HG03064 (cell line): ENCODE measurements at regions not wholly inside any gene's neighbourhood (a gene's known extent, or its start where the extent isn't known, plus 50 kb on each side); places are given as distances from the start of the nearest gene placed in this dataset.

Experiments used
- ATAC-seq: cut with Tn5 transposase; IDR thresholded peaks from one replicate; pipeline ENCODE4 v1.9.1; 2021; ENCODE audit warnings: low read depth; ENCODE audit not compliant: unreplicated experiment

DNA sequence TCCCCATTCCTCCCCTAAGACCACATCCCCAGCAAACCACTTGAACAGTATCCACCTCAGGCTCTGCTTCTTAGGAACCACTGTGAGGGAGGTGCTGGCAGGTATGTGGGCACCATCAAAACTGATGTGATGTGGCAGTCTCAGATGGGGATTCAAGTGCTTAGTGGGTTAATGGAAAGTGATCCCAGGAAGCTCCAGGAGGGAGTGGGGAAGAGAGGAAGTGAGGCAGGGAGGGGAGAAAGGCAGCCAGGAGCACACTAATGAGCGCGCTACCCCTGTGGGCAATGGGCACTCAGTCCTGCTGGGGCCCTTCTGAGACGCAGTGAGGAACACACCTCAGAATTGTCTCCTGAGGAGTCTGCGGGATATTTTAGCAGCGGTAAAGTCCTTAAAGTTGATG lies 263.1 kb upstream of the MOCS1 start:
- no peak for ATAC-seq

DNA sequence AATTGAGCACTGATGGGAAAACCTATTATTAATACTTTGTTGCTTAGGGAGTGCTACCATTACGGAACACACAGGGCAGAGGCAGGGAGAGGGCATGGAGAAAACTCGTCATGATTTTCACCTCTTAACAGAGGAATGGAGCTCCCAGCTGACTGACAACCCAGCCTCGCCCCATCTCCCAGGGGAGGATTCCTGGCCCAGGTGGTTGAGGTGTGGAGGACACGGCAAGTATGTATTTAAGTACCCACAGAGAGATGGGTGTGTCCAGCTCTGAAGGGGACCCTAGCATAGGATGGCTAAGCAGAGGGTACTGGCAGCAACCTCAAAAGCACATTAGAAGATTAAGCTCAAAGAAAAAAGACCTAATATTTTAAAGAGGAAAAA lies 261.9 kb upstream of the MOCS1 start:
- no peak for ATAC-seq

DNA sequence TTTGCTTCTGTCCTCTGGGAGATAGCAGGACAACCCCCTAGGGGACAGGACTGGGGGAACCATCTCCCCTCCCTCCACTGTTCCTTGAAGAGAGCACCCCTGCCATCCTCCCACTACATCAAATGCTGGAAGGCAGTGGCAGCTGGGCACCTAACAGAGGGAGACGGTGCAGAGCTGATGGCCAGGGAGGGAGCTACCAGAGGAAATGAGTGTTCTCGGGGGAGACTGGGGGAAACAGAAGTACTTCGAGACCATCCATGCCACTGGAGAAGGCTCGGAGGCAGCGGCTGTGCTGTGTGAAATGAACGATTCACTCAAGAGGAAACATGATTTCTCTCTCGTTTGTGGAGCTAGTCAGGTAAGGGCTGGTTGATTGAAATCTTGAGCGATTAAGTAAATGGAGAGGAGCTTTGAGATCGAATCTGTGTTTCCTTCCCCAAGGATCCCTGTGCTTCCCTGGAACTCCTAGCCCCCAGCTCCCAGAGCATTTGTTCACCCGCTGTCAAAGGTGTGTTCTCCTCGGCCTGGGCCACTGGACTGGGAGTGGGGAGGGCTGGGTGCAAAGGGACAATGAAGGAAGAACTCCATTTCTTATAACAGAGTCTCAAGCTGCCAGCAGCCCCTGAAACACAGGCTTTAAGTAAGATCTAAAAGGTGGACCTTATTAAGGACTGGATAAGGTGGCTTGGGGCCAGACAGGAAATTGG lies 261.3 kb upstream of the MOCS1 start:
- no peak for ATAC-seq

DNA sequence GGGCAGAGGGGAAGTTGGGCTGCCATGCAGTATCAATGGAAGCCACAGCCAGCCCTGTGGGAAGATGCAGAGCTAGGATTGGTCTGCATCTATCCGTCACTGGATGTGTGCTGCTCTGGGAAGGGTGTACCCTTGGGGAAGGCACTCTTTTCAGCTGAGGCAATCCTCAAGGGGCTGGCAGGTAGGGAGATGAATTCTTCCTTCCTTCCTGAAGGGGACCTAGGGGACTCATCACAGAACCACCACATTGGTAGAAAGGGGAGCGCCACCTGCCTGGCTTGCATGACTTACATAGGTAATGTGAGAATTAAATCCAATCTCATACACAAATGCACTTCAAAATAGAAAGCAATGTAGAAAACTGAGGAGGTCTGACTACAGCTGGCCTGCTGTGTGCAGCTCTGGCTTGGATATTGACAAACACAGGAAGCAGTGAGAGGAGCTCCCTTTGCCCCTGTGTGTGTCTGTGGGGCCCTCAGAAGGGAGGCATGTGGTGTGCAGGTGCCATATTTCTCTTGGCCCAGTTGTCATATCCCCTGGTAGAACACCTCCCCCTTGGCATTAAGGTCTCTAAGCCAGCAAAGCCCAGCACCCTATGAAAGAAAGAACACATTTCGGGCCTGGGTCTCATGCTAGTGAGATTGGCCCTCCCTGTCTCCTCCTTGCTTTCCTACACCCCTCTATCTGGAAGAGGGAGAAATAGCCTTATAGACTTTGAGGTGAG lies 260.3 kb upstream of the MOCS1 start:
- no peak for ATAC-seq

DNA sequence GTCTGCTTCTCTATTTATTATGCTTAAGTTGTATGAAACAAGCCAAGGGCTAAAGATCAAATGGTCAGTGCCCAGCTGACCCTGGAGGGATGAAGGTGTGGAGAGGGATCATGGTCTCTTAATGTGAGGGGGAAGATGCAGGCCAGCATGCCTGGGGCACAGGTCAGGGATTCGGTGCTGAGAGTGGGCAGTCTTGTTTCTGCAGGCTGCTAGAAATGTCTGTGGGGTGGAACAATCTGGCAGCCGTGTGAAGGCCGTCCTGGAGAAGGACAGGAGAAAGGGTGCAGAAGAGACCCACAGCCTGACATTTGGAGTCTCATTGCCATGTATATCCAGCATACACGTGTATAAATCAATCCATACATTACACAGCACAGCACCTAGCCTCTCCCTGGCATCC lies 258.3 kb upstream of the MOCS1 start:
- ATAC-seq = no peak

DNA sequence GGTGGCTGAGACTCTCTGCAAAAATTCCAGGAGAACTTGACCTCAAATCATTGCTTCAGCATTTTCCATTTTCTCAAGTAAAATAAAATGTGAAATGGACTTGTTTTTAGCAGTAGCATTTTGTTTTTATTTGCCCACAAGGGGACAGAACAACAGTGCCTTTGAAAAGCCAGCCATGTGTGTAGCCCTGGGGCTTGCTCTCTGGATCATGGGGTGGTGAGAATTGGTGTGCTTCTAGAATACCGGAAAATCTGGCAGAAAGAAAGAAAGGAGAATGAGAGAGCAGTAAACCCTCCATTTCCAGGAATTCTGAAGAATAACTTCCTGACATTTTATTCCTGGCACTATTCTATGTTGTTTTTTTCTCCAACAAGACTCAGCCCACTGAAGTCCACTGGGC lies 254.7 kb upstream of the MOCS1 start:
- ATAC-seq = no peak

DNA sequence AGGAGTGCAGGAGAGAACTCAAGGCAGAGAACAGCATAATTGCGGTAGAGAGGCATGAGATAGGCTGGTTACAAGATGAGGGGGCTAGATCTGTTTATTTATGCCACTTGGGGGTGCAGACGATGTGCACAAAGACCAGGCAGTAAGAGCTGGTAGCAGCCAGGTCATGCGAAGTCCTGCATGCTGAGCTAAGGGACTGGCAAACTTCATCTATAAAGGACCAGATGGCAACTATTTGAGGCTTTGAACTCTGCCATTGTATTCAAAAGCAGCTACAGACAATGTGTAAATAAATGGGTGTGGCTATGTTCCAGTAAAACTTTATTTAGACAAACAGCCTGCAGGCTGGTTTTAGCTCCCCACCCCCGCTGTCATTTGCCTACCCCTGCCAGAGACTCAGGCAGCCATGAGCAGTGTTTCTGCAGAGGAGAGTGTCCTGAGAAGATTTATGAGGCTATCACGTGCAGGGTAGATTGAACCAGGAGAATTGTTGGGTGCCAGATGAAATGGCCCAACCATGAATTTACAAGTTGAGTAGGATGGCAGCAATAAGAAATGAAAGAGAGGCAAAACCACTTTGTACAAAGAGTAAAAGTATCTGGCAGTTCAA lies 253.4 kb upstream of the MOCS1 start:
- no peak for ATAC-seq

DNA sequence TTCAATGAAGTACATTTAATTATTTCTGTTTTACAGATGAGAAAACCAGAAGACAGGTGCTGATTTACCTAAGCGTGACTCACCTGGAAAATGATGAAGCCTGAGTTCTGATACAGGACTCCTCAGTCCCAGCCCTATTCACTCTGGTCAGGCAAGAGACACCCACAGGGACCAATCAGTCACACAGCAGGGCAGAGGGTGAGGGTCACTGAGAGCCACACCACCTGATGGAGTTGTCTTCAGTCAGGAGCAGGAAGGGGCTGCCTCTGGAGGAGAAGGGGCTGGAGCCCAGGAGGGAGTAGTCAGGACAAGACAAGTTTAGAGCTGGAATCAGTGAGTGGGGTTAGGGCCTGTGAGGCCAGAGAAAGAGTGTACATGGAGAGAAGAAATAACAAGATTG lies 251.2 kb upstream of the MOCS1 start:
- ATAC-seq = no peak

DNA sequence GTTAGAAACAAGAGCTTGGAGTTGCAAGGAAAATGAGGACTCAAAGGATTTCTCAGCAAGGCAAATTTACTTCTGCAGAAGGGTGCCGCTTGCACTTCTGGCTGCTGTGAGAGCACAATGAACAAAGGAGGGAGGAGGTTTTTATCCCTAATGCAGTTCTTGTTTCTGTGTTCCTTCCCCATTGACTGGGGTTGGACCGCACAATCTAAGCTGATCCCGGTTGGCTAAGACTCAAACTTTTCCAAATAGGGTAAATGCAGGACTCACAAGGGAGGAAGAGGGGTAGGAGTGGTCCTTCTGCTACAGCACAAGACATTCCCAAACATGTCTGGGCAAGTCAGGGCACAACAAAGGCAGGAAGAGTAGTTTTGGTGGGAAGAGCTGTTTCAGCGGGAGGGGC lies 249.6 kb upstream of the MOCS1 start:
- no peak for ATAC-seq

DNA sequence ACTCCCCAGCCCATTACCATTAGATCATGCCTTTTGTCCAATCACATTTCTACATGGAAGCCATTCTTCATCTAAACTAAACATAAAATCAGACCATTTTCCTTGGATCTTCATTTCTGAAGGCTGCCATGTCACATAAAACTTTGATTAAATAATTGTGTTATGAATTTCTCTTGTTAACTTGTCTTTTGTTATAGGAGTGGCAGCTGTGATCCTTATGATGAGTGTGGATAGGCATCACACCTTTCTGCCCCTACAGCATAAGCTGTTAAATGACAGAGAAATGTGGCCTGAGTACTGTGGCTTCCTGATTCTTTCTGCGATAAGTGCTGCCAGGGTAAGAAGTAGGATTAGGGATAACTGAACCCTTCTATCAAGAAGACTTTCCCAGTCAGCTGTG lies 247.1 kb upstream of the MOCS1 start:
- ATAC-seq = no peak

DNA sequence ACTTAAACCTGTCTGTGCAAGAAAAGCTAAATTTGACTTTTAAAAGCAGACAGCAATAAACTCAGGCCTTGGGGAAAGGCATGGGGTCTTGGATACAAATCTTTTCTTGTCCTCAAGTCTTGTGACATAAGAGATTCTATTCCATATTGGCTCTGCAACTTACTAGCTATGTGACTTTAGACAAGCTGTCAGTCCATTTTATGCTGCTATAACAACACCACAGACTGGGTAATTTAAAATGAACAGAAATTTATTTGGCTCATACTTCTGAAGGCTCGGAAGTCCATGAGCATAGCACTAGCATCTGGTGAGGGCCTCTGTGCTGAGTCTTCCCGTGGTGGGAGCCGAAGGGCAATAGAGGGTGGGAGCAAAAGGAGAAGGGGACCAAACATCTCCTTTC lies 246.0 kb upstream of the MOCS1 start:
- no peak for ATAC-seq

DNA sequence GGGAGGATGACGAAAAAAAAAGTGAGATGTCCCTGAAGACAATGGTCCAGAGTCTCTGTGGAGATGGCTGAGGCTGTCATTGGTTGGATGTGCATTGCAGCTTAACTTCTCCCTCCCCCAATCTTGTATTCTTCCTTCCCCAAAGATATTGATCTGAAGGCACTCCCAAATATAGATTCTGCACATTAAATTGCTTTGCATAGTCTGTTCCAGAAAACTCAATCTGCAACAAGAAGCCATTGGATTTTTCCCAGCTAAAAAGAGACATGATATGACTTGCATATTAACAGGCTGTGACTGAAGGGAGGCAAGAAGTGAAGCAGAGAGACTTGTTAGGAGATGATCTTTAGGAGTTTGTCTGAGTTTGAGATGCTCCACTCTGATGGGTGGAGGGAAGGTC lies 245.2 kb upstream of the MOCS1 start:
- ATAC-seq = no peak

DNA sequence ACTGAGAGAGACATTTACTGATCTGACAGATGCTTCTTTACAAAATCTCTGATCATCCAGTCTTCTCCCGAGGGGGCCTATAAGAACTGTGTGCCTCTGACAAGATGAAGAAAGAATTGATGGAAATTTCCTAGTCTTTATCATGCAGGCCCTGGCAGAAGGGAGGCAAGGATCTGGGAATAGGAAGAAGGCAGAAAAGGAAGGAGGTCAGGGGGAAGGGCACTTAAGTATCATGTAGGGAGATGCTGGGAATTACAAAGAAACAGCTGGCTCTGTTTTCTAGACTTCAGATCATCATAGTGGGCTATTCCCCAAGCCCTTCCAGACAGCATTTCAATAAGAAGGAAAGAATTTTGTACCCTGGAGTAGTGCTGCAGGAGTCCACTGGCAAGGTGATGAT lies 243.3 kb upstream of the MOCS1 start:
- ATAC-seq = no peak

DNA sequence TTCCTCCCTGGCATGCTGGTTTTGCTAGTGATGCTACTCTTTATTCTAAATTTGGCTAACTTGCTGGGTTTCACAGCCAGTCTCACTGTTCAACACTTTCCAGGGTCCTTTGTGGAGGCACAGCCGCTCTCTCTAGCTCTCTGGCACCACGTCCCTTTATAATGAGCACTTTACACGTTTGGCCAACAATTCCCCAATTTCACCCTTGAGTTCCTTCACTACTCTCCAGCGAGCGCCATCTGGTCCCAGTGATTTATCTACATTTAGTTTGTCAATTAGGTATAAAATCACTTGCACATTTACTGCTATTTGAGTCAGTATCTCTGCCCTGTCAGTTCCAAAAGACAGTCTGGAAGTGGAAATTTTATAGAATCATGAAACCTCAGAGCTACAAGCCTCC lies 241.9 kb upstream of the MOCS1 start:
- ATAC-seq = no peak

DNA sequence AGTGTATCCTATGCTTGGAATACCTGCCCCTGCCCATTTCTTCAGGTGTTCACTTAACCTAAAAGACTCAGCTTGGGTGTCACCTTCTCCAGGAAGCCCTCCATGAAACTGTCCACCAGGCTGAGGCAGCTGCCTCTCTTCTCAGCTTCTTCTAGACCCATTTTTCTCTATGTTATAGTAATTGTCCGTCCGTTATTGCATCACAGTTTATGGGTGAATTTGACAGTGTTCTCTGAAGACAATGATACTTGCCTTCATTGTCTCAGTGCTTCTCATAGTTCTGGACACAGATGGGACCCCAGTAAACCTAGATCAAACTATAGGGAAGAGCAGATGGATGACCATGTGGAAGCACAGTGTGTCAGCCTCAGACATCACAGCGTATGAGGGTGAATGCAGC lies 238.0 kb upstream of the MOCS1 start:
- ATAC-seq = no peak

DNA sequence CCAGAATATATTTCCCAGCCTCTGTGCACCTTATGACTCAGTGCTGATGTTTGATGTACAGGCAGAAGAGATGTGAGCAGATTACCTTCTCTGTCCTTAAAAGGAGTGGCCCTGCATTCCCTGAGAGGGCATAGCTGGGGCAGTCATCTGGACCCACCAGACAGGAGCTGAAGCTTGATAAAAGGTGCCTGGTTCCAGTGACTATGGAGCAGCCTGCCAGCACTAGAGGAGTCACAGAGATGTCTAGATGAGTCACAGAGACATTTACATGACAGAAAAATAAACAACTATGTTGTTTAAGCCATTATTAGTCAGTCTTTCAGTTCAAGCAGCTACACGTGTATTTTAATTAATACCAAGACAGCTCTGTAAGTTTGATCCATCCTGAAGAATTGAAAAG lies 237.1 kb upstream of the MOCS1 start:
- ATAC-seq = no peak

DNA sequence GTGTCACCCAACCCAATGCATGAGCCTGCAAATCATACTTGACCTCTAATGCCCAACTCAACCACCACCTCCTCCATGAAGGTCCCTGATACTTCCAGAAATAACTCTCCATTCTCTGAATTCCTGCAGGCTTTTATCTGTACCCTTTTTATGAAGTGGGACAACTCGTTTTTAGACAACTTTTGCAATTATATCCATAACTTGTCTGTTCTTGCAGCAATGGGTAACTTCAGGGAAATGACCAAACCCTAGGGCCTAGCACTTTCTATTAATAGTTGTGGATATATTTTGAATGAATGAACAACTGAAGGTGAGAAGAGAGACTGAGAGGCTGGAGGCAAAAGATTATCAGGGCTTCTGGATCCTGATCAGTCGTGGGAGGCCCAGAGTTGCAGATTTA lies 236.6 kb upstream of the MOCS1 start:
- ATAC-seq = no peak

DNA sequence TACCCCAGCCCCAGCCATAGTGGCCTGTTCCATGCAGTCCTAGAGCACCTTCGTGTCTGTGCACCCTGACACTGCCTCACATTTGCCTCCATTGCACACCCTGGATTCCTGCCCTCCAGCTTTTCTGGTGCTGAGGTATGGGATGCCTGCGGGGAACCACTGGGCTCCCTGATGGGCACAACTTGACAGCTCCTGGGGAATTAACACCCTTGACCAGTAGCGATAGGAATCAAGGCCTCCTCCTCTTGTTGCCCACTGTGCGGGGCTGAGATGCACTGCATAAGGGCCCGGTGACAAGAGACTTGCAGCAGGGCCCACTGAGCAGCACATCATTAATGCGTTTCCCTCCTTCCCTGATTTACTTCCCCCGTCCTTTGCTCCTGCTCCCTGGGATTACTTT lies 235.6 kb upstream of the MOCS1 start:
- ATAC-seq = no peak

DNA sequence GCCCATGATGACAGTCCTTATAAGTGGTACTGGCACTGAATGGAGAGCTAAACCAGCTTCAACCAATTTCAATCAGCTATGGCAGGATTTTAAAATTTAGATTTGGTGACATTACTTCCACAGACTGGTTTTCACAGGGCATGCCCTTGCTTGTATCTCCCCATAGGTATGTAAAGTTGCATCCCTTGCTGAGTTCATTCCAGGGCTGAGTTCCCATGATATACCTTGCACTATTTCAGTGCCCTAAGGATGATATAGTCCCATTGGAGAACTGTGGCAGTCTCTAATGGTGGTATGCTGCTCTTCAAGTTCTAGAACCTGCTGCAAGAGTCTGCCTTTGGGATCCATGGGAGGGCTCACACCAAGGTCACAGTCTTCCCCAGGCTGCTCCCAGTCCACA lies 232.7 kb upstream of the MOCS1 start:
- ATAC-seq = no peak

DNA sequence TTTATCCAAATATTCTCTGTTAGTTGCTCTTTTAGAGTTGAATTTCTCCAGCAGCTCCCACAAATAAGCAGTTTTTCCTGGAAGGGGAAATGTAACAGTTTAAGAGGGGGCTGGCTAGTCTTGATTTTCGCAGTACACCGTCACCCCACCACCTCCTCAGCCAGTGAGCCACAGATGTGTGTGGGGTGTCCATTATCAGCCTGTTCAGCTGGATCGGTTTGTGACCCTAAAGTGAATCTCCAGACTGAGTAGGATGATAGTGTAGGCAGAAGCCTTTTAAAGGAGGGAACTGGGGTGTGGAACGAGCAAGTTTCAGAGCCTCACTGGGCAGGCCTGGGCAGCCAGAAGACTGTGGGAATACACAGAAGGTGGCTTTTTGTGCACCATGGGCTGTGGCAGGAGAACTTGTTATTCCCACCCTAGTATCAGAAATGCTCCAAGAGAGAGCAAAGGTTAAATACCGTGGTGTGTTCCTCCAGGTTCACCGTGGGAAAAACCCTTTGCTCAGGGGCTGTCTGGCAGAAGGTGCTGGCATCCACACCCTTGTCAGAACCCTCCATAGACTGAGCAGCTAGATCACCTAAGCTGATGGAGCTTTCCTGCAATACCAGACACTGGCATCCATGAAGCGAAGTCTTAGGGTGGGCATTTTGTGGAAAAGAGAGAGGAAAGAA lies 230.9 kb upstream of the MOCS1 start:
- ATAC-seq = no peak

DNA sequence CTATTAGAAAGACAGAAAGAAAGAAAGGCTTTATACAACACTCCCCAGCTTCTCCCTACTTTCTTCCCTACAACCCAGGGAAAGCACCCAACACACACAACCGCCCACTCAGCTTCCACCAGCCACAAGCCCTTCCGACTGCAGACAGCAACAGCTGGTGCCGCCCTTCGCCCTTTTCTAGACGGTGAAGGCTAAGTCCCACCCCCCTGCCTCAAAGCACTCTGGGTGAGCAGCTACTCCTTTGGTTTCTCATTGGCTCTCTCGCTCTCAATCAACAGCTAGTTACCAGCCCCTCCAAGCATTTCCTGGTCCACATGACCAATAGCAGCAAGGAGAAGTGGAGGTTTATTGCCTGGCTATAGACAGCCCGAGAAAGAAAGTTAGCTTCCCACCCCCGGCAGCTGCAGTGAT lies 230.1 kb upstream of the MOCS1 start:
- no peak for ATAC-seq

DNA sequence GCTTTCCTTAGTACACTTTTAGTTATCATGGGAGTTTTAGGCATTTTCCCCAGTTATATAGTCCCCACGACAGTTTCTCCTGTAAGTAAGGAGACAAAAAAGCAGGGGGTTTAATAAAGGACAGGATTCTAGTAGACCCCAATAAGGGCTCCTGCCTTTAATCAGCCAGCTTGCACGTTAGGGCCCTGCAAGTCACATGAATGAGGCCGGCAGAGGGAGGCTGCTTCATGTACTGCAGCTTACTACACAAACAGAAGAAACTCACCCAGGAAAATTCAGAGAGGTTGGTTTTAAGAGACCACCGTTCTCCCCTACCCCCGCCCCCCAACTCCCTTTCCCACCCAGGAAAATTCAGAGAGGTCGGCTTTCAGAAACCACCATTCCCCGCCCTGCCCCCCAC lies 229.7 kb upstream of the MOCS1 start:
- no peak for ATAC-seq
